GM13976 (cell line): ENCODE measurements at regions not wholly inside any gene's neighbourhood (a gene's known extent, or its start where the extent isn't known, plus 50 kb on each side); places are given as distances from the start of the nearest gene placed in this dataset.

Source experiments
- DNase-seq: peaks from one replicate; pipeline ENCODE4 v3.0.0; 2012; ENCODE audit warnings: low spot score
- CTCF ChIP-seq: IDR thresholded peaks from 2 replicates; pipeline ENCODE4 v1.5.1; 2012; ENCODE audit warnings: borderline replicate concordance, mild to moderate bottlenecking; ENCODE audit not compliant: insufficient read depth; ENCODE audit errors: extremely low read depth, missing control alignments, control extremely low read depth
- in situ Hi-C: fragments of 300-500 bp; cut with MboI; formaldehyde crosslinking; loops from one replicate; pipeline ENCODE4 v1.12.0; 2022; ENCODE audit warnings: low sequenced_read_pairs, mixed read lengths, inconsistent platforms; ENCODE audit not compliant: unreplicated experiment

- no peak for TF ChIP-seq CTCF
- in situ Hi-C loops: no loop called here
- DNase-seq: no peak
Measured at GRCh38 chr6:66032626-66033025, 325.6 kb upstream of the EYS start.

- no peak for TF ChIP-seq CTCF
- in situ Hi-C loops: no loop called here
- no peak for DNase-seq
Measured at GRCh38 chr6:66029391-66029790, 322.4 kb upstream of the EYS start.

GRCh38 chr6:65999288-65999791 lies 292.3 kb upstream of the EYS start:
- no peak for TF ChIP-seq CTCF
- in situ Hi-C loops: no loop called here
- DNase-seq: no peak

- no peak for DNase-seq
- in situ Hi-C loops: no loop called here
- TF ChIP-seq CTCF: no peak
Measured at GRCh38 chr6:65998544-65998943, 291.5 kb upstream of the EYS start.

- DNase-seq: no peak
- no peak for TF ChIP-seq CTCF
- in situ Hi-C loops: no loop called here
Measured at GRCh38 chr6:65997539-65997938, 290.5 kb upstream of the EYS start.

GRCh38 chr6:65996096-65996495 lies 289.1 kb upstream of the EYS start:
- in situ Hi-C loops: no loop called here
- no peak for DNase-seq
- no peak for TF ChIP-seq CTCF

GRCh38 chr6:65989676-65990075 lies 282.6 kb upstream of the EYS start:
- in situ Hi-C loops: no loop called here
- no peak for TF ChIP-seq CTCF
- no peak for DNase-seq
